ENCODE measurements at regions not wholly inside any gene's neighbourhood (a gene's known extent, or its start where the extent isn't known, plus 50 kb on each side); places are given as distances from the start of the nearest gene placed in this dataset.

DNA sequence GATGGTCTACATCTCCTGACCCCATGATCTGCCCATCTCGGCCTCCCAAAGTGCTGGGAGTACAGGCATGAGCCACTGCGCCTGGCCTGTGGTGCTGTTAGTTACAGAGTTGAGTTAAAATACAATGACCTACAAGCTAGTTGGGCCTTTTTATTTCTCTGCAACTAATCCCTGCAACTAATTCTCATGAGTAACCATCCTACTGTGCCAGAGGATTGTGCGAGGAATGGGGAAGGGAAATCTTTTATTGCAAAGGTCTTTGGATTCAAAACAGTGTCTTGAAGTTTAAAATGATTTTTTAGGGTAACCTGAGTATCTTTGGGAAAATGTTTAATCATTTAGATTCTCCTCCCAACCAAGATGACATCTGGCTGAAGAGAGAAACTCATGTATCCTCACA is 88.8 kb upstream of the RMDN2 start:
- DNase-seq (ENCODE audit: low read depth in 4 of 4, low spot score in 1 of 4) = no peak

DNA sequence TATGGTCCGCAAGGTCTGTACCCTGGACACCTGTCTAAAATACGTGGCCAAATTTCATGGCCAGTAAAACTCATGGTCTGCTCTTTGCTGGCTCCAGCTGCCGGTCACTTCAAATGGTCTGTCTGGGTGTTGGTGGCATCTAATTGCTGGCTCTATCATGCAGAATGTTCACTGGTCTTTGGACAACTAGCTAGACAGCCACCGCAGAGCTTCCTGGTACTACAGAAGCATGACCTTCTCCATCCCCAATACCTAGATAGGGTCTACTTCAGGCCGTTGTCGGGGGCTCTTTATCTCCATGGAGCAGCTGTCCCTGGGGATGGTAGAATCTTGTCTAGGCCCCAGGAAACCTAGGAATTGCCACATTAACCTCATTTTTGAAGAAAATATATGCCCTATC is 88.4 kb upstream of the RMDN2 start:
- no peak for DNase-seq (ENCODE audit: low read depth in 4 of 4, low spot score in 1 of 4)

DNA sequence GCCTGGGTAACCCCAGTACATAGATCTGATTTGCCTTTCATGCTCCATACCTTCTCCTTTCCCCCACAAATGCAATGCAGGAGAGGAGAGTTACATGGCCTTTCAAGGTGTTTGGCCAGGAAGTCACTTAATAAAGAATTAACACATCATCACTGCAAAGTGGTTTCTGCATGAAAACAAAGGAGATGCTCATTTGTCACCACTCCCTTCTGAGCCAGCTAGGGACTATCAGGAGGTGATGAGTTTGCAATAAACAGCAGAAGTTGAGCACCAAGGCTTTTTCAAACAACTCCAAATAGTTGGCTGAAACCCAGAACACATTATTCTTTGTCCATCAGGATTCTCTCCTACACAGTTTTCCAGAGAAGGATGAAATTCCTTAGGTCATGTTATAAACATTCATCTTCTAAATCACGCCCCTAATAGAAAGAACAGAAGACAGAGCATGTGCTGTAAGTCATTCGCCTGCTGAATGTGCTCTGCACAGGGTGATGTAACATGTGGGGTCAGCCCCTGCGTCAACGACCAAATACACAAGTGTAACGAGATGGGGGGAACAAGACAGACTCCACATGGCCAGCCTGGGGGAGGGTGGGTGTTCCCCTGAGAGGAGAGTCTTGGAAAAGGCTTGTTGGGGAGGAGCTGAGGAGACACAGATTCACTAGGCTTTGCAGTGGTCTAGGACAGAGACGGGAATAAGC is 87.3 kb upstream of the RMDN2 start:
- no peak for DNase-seq (ENCODE audit: low read depth in 4 of 4, low spot score in 1 of 4)

DNA sequence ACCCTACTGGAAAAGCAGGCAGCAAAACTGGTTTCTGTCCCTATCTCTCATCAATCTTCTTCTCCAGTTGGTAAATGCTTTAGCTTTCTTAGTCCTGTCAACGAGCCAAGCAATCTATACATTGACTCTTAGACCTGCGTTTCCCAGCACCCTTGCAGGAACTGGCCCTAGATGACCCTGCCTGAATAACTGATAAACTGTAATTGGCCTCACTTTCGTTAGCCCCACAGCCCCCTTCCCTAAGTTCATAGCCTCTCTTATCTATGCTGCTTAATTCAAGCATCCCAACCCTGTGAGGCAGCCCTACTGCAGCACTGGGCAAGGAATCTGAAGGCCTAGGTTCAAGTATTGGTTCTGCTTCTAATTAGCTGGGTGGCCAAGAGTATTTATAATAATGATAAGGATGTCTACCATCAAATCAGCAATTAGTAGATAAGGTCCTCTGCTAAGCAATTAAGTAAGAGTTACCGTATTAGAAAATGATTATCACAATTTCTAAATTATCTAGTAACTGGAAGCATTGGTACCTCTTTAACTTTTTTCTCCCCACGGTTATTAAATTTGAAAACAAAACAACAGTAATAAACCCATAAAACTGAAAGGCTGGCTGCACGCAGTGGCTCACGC is 86.4 kb upstream of the RMDN2 start:
- no peak for DNase-seq (ENCODE audit: low read depth in 4 of 4, low spot score in 1 of 4)

DNA sequence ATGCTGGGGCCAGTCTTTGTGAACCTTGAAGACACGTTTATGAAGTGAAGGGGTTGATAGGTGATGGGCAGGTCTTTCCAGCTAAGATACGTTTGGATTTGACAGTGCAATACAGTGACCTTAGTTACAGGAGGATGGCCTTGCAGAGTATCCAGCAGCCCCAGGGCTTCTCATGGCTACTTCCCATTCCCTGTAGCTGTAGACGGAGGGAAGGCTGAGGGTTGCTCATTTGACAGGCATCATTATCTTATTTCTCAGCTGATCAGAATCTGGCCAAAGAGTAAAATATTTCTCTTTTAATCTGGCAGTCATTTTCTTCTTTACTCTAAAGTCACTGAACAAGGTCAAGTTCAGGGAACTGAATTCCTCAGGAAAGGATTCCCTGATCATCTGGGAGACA is 85.1 kb upstream of the RMDN2 start:
- no peak for DNase-seq (ENCODE audit: low read depth in 4 of 4, low spot score in 1 of 4)

DNA sequence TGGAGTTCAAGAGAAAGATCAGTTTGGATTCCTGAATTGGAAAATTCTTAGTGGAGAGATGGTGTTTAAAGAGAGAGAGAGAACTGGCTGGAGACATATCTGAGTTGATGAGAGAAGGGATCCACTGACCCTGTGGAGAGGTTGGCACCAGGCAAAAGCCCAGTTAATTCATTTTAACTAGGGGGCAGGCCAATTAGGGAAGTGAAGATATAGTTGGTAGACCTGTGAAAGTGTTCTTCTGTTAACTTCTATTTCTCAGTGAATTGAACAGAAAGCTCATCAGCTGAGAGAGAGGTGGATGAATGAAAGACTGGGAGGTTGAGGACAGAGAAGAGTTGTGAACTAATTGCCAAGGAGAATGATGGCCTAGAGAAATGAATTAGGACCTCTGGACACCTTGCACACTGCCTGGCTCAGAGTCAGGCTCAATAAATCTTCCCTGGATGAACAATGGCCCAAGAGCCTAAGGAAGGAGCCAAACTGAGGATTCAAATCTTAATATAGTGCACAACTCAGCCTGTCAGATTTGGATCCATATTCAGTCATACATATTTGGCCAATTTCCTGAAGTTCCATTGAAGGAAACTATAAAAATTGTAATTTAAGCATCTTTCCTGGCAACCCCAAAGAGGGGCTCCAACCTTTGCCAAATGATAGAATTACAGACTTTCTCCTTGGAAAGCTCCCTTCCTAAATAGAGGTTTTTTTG is 82.2 kb upstream of the RMDN2 start:
- DNase-seq (ENCODE audit: low read depth in 4 of 4, low spot score in 1 of 4) = no peak

DNA sequence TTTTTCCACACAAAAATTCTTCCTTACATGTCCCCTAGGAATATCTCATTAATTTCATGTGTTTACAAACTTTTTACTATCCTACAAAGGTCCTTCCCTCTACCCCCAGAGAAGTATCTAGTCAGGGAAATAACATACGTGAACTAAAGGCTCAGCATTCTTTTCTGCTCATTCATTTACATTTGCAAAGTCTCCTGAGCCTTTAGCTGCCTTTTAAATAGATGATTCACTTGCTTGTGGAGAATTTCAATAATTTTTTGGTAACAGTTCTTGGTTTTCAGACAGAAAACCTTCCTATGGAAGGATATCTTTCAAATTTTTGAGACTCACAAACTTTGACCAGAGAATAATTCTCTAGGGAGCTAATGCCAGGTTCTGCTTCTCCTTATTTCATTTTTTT is 81.5 kb upstream of the RMDN2 start:
- DNase-seq (ENCODE audit: low read depth in 4 of 4, low spot score in 1 of 4) = no peak

DNA sequence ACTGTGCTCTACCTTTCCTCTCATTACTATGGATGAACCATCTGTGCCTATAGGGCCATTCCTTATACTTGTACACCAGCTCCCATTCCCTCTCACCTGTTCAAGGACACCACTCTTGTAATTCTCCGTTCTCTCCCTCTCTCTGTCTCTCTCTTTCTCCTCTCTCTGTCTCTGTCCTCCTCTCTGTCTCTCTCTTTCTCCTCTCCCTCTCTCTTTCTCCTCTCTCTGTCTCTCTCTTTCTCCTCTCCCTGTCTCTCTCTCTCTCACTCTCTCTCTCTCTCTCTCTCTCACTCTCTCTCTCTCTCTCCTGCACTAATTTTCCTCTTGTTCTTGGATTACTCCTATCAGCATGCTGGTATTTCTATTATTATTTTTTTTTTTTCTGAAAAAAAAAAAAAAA is 78.9 kb upstream of the RMDN2 start:
- DNase-seq (ENCODE audit: low read depth in 4 of 4, low spot score in 1 of 4) = no peak

DNA sequence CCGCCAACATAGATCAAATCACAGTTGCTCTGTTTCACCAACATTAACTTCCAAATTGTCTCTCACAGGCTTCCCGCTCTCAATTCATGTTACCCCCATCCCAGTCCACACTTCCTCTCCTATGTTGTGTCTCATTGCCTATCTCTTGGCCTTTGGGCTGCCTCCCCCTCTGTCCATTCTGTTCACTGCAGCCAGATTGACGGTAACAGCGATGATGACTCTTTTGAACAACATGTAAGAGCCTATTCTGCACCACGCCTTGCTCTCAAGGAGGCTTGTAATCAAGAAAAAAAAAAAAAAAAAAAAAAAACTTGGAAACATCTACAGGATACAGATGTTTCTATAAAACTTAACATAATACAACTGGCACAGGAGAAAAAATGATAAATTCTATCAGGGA is 77.3 kb upstream of the RMDN2 start:
- DNase-seq (ENCODE audit: low read depth in 4 of 4, low spot score in 1 of 4) = no peak

DNA sequence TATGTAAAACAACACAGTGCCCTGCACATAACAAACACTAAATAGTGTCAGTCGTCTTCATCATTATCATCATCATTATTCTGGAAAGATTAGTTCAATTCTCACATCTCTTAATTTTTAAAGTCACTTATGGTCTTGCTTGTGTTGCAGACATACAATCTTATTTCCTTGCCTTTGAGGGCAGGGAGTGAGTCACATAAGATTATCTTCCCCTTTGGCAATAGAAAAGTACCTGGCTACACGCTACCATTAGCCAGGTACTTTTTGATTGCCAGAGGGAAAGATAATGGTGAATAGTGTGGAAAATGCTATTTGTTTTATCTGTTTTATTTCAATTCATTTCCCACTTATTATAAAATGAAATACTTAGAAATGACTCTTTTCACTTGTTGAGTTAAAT is 76.6 kb upstream of the RMDN2 start:
- no peak for DNase-seq (ENCODE audit: low read depth in 4 of 4, low spot score in 1 of 4)

DNA sequence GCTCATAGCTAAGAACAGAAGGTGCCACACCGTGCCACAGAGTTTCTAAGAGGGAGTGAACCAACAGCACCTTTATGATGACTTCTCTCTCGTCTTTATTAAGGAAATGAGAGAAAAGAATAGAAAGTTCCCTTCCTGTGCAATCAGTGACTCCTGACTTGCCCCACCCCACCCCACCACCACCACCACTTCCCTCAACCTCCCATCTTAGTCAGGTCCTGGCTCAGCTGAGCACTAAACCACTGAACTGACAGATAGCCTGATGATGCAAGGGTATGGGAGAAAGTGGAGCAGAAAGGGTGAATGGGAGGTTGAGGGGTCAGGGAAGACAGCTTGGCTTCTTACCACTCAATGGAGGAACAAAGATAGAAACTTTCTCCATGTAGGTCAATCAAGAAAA is 75.2 kb upstream of the RMDN2 start:
- no peak for DNase-seq (ENCODE audit: low read depth in 4 of 4, low spot score in 1 of 4)

DNA sequence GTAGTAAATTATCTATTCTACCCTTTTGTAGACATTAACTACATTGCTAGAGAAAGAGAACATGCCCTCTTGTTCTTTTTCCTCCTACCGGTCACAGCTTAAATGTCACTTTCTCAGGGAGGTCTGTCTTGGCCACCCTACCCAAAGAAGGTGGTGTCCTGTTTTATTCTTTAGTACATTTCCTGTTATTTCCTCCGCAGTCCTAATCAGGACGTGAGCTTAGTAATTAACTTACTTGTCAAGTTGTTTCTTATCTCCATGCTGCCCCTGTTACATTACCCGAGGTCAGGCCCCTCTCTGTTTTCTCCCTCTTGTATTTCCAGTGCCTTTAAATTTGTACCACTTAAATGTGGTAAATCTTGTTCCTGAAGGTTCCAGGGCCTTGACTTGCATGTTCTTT is 73.7 kb upstream of the RMDN2 start:
- no peak for DNase-seq (ENCODE audit: low read depth in 4 of 4, low spot score in 1 of 4)

DNA sequence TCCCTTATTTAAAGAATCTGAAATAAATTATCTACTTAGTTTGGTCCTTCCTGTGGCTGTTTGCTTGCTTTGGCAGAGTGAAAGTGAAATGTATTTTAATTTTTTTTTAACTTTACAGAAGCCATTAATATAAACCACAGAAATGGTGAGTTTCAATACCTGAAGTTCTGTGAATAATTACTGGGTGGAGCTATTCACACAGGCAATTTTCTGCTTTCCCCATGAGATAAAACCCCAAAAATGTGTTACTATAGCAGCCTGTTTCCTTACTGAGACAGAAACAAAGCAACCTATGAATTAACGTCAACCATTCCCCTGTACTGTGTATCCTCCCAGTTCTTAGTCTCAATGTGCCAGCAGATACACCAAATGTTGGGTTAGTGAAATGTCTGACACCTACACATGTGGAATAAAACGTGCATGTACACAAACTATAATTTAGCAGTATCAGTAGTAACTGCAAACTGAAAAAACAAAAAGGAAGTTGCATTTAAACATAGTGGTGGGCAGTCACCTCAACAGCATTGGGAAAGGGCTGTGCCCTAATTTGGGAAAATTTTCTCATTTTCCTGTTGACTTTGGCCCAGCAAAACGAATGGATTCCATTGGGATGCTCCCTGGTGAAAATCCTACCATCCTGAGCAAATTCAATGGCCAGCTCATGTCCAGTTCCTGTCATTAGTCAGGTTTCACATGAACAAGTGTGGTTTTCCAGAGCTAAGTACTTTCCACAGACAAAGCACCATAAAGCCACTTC is 73.1 kb upstream of the RMDN2 start:
- no peak for DNase-seq (ENCODE audit: low read depth in 4 of 4, low spot score in 1 of 4)

DNA sequence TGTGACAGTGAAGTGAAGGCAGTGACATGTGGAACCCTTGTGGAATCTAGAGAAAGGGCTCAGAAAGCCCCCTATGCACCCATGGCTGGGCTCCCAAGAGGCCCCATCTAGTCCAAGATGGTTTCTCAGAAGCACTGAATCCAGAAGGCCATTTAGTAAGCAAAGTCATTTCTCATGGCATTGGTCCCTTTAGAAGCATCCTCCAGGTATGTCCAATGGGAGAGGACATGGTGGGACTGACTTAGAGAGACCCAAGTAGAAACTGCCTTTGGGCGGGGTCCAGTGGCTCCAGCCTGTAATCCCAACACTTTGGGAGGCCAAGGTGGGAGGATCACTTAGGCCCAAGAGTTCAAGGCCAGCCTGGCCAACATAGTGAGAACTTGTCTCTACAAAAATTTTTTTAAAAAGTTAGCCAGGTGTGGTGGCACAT is 72.5 kb upstream of the RMDN2 start:
- no peak for DNase-seq (ENCODE audit: low read depth in 4 of 4, low spot score in 1 of 4)

DNA sequence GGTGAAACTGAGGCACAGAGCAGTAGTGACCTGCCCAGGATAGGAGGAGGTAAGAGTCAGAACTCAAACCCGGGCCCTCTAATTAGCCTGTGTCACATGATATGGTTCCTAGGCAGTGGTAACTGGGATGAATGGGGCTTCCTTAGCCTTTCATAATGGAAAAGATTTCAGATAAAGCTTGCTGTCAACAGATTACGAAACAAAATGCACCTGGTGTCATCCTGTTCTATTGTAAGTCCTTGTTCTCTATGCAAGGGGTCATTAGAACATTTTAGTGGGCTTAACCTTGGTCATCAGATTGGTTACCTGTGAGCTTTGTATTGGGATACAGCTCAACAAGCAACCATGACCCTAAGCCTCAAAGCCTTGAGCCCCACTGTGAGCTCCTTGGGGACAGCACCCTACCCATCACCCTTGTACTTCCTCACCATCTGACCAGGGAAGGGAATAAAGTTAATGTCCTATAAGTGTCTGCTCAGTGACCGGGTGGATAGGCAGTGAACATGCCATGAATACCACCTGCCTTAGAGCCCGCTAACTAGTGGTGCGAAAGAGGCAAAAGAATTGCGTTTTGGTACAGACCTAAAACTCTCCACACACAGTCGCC is 70.3 kb upstream of the RMDN2 start:
- DNase-seq (ENCODE audit: low read depth in 4 of 4, low spot score in 1 of 4) = no peak

DNA sequence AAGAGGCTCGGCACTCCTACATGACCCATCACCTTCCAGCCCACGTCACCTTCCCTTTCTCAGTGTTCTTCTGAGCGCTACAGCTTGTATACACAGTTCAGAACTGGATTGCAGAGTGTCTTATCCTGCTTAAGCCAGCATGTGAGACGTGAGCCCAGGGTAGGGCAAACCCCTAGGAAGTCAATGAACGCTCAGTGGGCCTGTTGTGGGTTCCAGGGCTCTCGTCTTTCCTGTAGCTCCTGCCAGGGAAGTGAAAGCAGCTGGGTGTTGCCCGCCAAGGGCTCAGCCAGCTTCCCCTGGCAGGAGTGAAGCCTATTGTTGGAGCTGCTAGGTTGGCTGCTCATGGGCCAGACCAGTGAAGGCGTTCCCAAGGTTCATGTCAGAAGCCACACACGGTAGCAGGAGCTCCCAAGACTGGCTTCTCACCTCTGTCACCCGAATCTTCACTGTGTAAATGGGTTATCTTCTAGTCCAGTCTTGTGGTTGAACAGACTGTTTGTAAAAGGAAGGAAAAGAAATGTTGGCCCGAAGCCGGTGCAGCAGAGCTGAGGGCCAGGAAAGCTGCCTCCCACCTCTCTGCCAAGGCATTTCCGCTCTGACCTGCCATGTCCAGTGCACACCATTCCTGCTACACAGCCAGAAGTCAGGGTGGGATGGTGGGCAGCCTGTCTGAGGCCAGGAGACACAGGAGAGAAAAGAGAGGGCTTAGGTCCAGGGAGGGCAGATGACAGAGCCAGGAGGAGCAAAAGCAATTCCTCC is 69.6 kb upstream of the RMDN2 start:
- no peak for DNase-seq (ENCODE audit: low read depth in 4 of 4, low spot score in 1 of 4)

DNA sequence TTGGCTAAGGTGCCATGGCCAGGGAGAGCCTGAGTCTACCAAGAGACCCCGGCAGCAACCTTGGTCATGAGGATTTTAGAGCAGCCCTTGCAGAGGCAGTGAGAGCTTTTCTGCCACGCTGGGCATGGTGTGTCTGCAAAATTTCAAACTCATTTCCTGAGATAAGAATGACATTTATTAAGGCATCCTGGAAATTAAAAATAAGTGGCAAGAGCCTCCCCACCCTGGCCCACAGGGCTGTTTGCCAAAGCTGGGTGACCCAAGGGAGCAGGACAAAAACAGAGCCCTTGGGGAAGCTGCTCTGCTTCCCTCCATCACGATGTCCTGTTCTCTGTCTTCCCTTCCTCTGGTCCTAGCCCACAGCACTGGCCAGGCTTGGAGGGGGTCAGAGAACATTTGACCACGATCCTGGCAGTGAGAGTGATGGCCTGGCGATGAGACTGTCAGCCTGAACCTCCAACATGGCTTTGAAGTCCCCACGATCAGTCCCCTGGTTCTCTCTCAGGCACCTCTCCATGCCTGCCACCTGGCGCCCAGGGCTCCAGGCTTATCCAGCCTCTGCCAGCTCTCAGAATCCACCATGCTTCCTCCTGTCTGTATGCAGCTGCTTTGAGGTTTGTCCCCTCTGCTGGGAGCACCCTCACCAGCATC is 68.9 kb upstream of the RMDN2 start:
- DNase-seq (ENCODE audit: low read depth in 4 of 4, low spot score in 1 of 4) = no peak

DNA sequence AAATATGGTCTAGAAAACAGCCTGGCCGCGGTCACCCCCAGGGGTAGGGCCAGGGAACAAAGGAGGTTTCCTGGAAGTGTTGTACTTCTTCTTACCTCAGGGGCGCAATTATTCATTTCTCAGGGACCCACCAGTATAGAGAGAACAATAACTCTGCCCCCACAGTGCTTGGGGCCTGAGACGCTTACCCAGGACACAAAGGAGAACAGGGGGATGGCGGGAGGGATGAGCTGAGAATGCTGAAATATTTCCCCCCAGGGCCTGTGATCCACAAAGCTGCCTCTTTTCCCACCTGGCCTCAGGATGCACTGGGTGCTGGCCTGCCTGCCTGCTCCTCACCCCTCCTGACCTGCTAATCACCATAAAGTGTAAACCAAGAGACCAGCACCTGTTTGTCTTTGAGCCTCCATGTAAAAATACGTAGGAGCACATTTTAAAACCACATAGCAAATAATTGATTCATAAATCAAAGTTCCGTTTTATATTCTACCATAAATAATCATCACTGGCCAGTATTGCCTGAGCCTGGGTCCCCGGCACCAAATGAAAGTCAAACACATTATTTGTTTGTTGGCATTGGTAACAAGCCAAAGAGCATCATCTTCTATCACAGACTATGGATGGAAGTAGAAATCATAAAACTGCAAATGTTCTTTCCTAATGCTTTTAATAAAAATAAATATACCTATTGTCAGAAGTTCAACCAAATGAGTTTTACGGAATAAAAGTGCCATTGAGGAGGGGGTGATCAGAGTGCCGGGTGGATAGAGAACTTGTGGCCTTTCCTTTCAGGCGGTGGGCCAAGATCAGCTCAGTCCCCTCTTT is 67.3 kb upstream of the RMDN2 start:
- no peak for DNase-seq (ENCODE audit: low read depth in 4 of 4, low spot score in 1 of 4)

DNA sequence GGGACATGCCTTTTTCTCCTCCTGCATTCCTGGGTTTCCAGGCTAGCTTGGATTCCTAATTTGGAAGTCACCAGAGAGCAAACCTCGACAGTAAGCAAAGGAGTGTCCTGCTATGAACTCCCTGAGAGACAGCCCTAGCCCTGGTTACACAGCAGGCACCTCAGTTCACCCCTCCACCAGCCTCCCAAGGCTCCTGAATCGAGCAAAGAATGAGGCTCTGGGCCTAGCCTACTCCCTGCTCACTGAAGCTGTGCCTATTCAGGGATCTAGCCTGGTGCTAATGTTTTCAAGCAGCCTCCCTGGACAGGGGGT is 66.7 kb upstream of the RMDN2 start:
- DNase-seq (ENCODE audit: low read depth in 4 of 4, low spot score in 1 of 4) = no peak
